Activated naive CD8-positive, alpha-beta T cell (primary cell): ENCODE measurements at regions not wholly inside any gene's neighbourhood (a gene's known extent, or its start where the extent isn't known, plus 50 kb on each side); places are given as distances from the start of the nearest gene placed in this dataset.

Source experiments
- H3K27ac Mint-ChIP-seq: one replicate; pipeline ENCODE4 v1.8.0; 2021; ENCODE audit warnings: mixed read lengths
- H3K27me3 Mint-ChIP-seq: one replicate; pipeline ENCODE4 v1.8.0; 2021; ENCODE audit warnings: mixed read lengths
- H3K36me3 Mint-ChIP-seq: one replicate; pipeline ENCODE4 v1.8.0; 2021; ENCODE audit warnings: mixed read lengths
- H3K4me1 Mint-ChIP-seq: one replicate; pipeline ENCODE4 v1.8.0; 2021; ENCODE audit warnings: low read depth, mixed read lengths
- H3K4me3 Mint-ChIP-seq: one replicate; pipeline ENCODE4 v1.8.0; 2021; ENCODE audit warnings: mild to moderate bottlenecking, mixed read lengths
- H3K9me3 Mint-ChIP-seq: one replicate; pipeline ENCODE4 v1.8.0; 2021; ENCODE audit warnings: low read depth, mixed read lengths

DNA sequence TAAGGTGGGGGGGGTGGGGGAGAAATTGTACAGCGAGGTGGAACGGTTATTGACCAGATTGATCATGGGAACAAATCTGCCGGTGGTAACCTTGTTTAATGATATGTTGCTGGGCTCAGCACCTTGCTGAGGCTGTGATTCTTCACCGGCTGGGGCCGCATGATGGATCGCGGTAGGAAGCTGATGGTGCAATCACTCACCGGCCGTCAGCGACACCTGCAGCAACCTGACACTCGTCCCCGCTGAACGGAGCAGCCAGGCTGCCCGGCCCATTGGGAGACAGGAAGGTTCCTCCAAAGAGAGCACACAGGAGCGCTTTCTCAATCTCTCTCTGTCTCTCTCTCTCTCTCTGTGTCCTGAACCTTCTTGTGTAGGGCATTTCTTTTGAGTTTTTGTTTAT lies 128.5 kb upstream of the RRP15 start:
- Mint-ChIP-seq H3K4me1 (no peaks in the 10 kb centered on the region), H3K4me3 (no peak overlapping the region), H3K36me3 (peaks cover 3% of the 10 kb centered on the region), H3K27ac (no peak overlapping the region), H3K9me3 (no peaks in the 10 kb centered on the region), H3K27me3 (peaks cover 27% of the 10 kb centered on the region)

DNA sequence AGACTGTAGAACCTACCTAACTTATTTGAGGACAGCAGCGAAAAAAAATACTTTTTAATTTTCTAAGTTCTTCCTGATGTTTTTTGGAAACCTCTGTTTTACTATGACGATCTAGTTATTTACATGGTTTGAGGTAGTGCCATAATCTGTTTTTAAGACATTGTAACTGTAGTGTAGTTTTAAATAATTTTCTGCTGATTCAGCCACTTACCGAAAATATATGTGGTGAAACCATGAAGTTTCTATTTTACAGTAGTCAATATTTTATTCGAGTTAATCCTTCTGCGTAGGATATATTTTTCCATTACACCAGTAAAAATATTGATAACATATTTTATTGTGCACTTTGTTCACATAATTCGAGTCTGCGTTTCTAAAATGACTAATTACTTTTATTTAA lies 121.7 kb upstream of the RRP15 start:
- Mint-ChIP-seq H3K36me3 (peaks cover 3% of the 10 kb centered on the region), H3K4me1 (peaks cover 18% of the 10 kb centered on the region), H3K4me3 (no peak overlapping the region), H3K27me3 (peaks cover 40% of the 10 kb centered on the region), H3K9me3 (peaks cover 5% of the 10 kb centered on the region), H3K27ac (no peak overlapping the region)

DNA sequence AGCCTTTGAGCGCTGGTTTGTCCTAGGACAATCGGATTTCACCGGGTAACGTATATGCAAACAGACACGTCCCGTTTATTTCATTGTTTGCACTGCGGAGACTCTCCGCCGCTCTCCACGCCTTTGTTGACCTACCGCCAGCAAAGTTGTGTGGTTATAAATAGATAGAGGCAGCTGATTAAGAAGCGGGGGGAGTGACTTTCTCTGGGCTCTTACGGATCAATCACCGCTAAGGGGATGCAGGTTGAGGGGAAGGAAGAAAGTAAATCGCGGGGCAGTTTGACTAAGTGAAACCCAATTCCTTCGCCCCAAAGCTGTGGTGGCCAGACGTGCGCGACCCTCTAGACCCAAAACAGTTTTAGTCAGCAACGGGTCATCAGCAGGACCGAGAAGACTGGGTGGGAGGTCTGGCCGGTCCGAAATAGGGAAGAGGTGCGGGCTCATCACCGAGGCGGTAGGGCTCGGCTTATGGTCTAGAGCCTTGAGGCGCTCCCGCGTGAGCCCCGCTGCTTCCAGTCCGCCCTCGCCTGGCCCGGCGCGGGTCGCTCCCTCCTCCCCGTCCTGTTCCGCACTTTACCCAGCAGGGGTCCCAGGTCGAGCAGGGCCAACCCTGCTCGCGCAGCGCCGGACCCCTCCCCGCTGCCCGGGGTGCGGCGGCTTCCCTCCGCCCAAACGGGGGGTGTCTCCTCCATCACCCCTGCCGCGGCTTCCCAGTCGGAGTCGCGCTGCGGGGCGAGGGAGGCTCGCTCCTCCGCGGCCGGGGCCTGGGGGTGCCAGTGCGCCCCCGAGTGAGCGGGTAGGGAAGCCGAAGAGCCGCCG lies 120.8 kb upstream of the RRP15 start:
- peaks cover 5% of the 10 kb centered on the region for H3K9me3 Mint-ChIP-seq
- no peak overlapping the region for H3K27ac Mint-ChIP-seq

DNA sequence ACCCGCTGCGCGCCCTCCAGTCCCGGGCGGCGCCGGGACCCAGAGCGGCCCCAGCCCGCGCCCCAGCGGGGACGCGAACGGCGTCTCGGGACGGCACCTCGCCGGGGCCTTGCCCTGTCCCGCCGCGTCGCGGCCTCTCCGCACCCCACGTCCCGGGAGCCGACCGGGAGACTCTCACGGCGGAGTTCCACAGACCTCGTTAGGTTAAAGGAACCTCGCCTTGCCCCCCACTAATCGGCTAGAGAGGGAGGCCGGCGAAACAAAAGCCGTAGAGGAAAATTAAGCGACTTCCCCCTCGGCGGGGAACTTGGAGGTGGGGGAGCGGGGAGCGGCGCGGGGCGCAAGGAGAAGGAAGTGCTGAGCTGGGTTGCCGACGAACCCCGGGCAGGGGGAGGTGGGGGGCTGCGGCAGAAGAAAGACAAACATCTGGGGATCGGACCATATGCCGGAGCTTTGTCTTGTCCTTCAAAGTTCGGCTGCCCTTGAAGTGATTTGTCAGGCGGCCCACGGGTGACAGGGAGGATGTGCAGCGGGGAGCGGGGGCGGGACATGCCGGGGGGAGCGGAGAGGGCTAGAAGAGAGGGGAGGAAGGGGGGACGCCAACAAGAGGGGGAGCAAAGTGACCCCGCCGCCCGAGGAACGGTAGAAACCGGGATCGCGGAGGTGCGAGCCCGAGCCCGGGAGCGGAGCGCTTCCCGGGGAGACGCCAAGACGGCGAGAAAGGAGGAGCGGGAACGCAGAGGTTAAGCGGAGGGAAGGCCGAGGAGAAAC lies 120.0 kb upstream of the RRP15 start:
- Mint-ChIP-seq H3K4me1 (peaks cover 18% of the 10 kb centered on the region), H3K4me3 (peak overlapping the region; percentile 76), H3K27me3 (peaks cover 32% of the 10 kb centered on the region), H3K9me3 (peaks cover 5% of the 10 kb centered on the region), H3K27ac (no peak overlapping the region), H3K36me3 (no peaks in the 10 kb centered on the region)

More for the DNA sequence above, 120.8 kb upstream of the RRP15 start:
- peaks cover 33% of the 10 kb centered on the region for H3K27me3 Mint-ChIP-seq
- H3K36me3 Mint-ChIP-seq, result no peaks in the 10 kb centered on the region
- peak overlapping the region; percentile 89 for H3K4me3 Mint-ChIP-seq
- peaks cover 18% of the 10 kb centered on the region for H3K4me1 Mint-ChIP-seq

DNA sequence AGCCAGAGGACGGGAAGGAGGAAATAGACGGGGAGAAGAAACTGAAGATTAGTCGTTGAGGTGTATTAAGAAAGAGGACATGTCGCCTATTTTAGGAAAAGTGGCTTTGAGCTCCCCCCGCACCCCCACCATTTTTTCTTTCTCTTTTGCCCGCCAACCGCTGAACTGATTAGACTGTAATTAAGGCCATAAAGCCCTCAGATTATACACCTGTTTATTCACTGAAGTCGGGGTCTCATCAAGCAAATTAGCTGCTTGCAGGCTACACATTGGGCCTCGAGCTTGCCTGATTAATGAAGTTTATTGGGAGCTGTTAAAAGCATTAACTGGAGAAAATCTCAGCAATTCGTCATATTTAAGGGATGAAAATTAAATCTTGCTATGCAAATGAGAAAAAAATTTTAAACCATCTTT lies 119.4 kb upstream of the RRP15 start:
- Mint-ChIP-seq H3K4me3 (peak overlapping the region; percentile 76), H3K36me3 (no peaks in the 10 kb centered on the region), H3K27me3 (peaks cover 32% of the 10 kb centered on the region), H3K27ac (no peak overlapping the region), H3K9me3 (peaks cover 5% of the 10 kb centered on the region), H3K4me1 (peaks cover 18% of the 10 kb centered on the region)

DNA sequence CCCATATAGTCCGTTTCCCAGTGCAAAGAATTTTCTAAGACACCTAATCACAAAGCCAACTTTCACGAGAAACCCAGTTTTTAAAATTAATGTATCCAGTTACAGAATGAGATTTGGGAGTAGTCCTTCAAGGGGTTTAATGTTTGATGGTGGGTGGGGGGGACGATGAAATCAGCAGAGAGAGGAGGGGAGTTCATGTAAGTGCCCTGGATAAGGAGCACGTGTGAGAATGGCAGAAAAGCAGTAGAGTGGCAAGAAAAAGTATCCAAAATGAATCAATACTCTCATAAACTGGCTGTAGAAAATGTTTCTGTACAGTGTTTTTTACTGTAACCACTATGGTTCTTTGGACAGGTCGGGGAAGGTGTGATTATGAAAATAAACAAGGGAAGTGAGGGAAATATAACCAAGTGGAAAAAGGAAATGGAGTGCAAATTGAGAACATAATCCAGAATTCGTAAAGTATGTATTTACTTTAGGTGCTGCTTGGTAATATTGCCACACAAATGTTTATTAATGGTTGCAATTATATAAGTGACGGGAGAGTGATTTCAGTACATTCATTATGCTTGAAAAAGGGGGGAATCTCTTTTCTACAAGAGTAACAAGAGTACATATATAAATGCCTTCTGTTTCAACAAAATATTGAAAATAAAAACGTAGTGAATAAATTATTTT lies 118.7 kb upstream of the RRP15 start:
- peaks cover 35% of the 10 kb centered on the region for H3K27me3 Mint-ChIP-seq
- peak overlapping the region; percentile 76 for H3K4me3 Mint-ChIP-seq

DNA sequence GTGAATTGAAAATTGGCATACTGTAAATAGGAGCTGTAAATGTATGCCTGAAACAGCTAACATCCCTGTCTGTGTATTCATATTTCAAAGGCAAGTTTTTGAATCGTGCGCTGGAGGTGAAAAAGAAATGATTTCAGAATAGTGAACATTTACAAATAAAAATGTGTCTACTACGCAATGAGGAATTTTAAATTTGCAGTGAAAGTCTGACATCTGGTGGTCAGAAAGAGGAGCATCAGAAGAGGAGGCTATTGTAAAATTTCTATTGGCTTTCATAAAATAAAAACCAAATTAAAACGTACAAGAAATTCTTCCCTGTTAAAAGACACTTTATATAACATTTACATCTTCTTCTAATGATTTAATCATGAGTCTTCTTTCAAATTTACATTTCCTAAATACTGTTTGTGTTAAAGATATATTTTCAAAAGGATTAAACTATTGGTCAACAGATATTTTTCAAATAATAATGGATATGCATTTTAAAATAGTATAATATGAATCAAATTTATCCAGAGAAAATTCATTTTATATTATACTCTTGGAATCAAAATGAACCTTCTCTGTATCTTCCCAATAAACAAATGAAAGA lies 113.7 kb upstream of the RRP15 start:
- Mint-ChIP-seq H3K9me3 (peaks cover 3% of the 10 kb centered on the region), H3K4me1 (peaks cover 1% of the 10 kb centered on the region), H3K27me3 (peaks cover 31% of the 10 kb centered on the region), H3K4me3 (no peak overlapping the region), H3K27ac (no peak overlapping the region), H3K36me3 (no peaks in the 10 kb centered on the region)

More for the DNA sequence above, 118.7 kb upstream of the RRP15 start:
- H3K36me3 Mint-ChIP-seq, result no peaks in the 10 kb centered on the region
- no peak overlapping the region for H3K27ac Mint-ChIP-seq
- H3K9me3 Mint-ChIP-seq, result peaks cover 5% of the 10 kb centered on the region
- peaks cover 18% of the 10 kb centered on the region for H3K4me1 Mint-ChIP-seq

DNA sequence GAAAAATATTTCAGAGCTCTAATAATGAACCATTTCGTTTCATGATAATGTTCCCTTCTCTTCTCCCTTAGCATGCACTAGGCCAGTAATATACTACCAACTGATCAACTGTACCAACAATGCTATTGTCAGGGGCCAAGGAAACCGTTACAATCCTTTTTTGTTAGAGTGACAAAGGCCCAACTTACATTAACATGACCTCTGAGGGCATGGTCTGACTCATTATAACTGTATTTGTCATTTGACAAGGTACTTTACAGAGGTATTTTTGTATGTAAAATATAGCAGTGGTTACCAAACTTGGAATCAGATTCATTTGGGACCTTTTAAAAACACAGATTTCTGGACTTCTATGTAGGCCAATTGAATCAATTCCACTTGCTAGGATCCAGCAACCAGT lies 102.6 kb upstream of the RRP15 start:
- Mint-ChIP-seq H3K9me3 (no peaks in the 10 kb centered on the region), H3K27ac (no peak overlapping the region), H3K36me3 (no peaks in the 10 kb centered on the region), H3K27me3 (peaks cover 5% of the 10 kb centered on the region), H3K4me1 (no peaks in the 10 kb centered on the region), H3K4me3 (no peak overlapping the region)

DNA sequence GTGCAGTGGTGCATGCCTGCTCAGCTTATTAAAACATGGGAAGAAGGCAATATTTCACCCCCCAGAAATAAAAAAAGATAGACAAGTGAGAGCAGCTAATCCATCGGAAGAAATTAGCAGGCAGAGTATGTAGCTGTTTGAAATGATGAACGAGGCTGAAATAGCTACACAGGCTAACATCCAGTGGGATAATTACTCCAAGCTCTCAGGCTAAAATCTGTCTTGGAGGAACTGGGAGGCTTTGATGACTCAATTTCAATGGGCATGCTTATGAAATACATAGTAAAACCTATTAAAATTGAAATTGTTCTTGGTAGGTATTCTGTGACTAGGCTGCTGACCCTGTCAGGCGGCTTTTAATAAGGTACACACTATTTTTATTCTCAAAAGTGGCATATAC lies 84.1 kb upstream of the RRP15 start:
- Mint-ChIP-seq H3K27ac (no peak overlapping the region), H3K9me3 (no peaks in the 10 kb centered on the region), H3K4me1 (no peaks in the 10 kb centered on the region), H3K4me3 (no peak overlapping the region), H3K36me3 (no peaks in the 10 kb centered on the region), H3K27me3 (peaks cover 9% of the 10 kb centered on the region)

DNA sequence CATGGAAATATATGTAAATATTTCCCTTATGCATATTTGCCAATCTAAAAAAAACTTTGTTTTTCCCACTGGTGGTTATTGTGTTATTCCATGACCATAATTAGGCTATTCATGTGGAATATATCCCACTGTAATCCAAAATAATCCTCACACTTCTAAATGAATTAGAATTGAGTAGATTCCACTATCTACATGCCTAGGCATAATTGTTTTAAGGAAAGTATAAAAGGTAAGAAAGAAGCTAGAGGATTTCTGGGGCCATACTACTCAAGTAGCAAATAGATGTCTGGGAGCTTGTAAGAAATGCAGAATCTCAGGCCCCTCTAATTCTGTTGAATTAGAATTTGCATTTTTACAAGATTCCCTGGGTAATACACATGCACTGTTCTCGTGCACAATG lies 83.5 kb upstream of the RRP15 start:
- no peak overlapping the region for H3K4me3 Mint-ChIP-seq
- peaks cover 9% of the 10 kb centered on the region for H3K27me3 Mint-ChIP-seq
- no peaks in the 10 kb centered on the region for H3K36me3 Mint-ChIP-seq
- H3K27ac Mint-ChIP-seq, result no peak overlapping the region
- H3K9me3 Mint-ChIP-seq, result no peaks in the 10 kb centered on the region
- no peaks in the 10 kb centered on the region for H3K4me1 Mint-ChIP-seq

DNA sequence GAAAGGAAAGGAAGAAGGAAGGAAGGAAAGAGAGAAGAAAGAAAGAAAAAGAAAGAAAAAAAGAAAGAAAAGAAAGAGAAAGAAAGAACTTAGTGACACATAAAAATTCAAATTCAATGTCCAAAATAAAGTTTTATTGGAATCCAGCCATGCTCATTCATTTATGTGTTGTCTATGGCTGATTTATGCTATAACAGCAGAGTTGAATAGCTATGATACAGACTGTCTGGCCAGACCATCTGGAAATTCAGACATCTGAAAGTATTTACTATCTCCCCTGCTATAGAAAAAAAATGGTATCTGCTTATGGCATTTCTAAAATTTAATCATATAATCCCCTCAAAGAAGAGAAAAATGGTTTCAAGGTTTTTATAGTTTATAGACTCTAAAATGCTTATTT lies 79.4 kb upstream of the RRP15 start:
- Mint-ChIP-seq H3K4me1 (no peaks in the 10 kb centered on the region), H3K27ac (no peak overlapping the region), H3K9me3 (no peaks in the 10 kb centered on the region), H3K27me3 (peaks cover 6% of the 10 kb centered on the region), H3K36me3 (no peaks in the 10 kb centered on the region), H3K4me3 (no peak overlapping the region)

DNA sequence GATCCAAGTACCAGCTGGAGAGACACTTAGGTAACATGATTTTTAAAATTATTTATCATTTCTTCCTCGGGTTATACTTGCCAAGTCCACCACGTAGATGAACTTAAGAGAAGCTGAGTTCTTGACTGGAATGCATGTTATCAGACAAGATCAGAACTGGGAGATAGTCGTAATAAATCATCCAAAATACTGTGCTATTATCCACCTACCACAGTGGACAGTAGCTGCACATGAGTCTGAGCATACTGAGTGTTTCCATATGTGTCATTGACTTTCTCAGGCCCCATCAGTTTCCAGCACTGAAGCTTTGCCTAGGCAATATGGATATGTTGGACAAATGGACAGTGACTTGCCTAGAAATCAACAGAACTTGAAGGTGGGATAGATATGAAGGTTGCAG lies 77.9 kb upstream of the RRP15 start:
- Mint-ChIP-seq H3K4me1 (no peaks in the 10 kb centered on the region), H3K9me3 (no peaks in the 10 kb centered on the region), H3K36me3 (no peaks in the 10 kb centered on the region), H3K4me3 (no peak overlapping the region), H3K27me3 (peaks cover 6% of the 10 kb centered on the region), H3K27ac (no peak overlapping the region)

DNA sequence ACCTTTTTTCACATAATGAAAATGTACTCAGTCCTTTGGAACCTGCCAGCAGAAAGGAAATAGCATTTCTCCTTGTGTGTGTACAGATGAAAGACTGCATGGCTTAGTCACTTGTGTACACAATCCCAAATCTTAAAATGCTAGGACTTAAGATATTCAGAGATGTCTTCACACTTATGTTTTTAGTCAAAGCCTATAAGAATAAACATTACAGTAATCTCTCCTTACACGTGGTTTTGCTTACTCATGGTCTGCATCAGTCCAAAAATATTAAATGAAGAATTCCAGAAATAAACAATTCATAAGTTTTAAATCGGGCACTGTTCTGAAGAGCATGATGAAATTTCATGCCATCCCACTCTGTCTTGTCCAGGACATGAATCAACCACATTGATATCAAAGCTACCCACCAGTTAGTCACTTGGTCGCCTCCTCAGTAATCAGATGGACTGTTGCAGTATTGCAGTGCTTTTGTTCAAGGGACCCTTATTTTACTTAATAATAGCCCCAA lies 75.7 kb upstream of the RRP15 start:
- Mint-ChIP-seq H3K27ac (no peak overlapping the region), H3K9me3 (no peaks in the 10 kb centered on the region), H3K36me3 (no peaks in the 10 kb centered on the region), H3K27me3 (peaks cover 7% of the 10 kb centered on the region), H3K4me3 (no peak overlapping the region), H3K4me1 (no peaks in the 10 kb centered on the region)

DNA sequence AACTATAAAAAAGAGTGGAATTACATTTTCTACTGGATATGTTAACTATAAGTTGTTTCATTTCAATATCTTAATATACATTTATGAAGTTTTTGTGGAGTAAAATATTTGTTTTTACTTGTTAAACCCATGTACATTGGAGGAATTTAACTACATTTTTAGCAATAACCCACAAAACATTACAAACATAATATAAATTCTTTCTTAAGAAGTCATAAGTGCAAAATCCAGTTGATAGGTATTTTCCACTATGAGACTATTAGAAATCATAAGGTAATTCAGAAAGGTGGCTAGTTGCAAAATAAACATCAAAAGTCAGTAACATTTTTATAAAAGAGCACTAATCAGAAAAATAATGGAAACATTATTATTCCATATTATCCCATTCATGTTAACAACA lies 73.9 kb upstream of the RRP15 start:
- Mint-ChIP-seq H3K36me3 (no peaks in the 10 kb centered on the region), H3K4me3 (no peak overlapping the region)

DNA sequence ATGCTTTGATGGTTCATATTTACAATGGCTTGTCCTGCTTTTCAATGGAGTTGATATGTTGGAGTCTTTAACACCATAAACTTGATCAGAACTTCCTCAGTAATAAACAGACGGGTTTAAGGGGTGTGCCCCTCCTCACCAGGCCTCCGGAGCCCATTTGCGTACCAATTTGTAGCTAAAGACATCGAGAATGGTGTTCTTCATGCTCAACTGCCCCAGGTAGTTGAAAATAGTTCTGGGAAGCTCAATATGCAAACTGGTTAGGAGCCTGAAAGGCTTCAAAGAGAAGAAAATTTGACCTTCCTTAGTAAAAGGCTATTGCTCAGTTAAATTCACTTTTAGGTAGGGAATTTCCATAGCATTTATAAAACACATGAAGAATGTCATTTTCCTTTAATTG lies 68.1 kb upstream of the RRP15 start:
- no peak overlapping the region for H3K27ac Mint-ChIP-seq
- peaks cover 12% of the 10 kb centered on the region for H3K27me3 Mint-ChIP-seq
- H3K4me1 Mint-ChIP-seq, result no peaks in the 10 kb centered on the region
- H3K36me3 Mint-ChIP-seq, result no peaks in the 10 kb centered on the region
- H3K9me3 Mint-ChIP-seq, result no peaks in the 10 kb centered on the region
- no peak overlapping the region for H3K4me3 Mint-ChIP-seq

More for the DNA sequence above, 73.9 kb upstream of the RRP15 start:
- no peaks in the 10 kb centered on the region for H3K4me1 Mint-ChIP-seq
- H3K27me3 Mint-ChIP-seq, result peaks cover 7% of the 10 kb centered on the region
- no peak overlapping the region for H3K27ac Mint-ChIP-seq
- H3K9me3 Mint-ChIP-seq, result no peaks in the 10 kb centered on the region
